GM12865 (cell line): ENCODE measurements at regions not wholly inside any gene's neighbourhood (a gene's known extent, or its start where the extent isn't known, plus 50 kb on each side); places are given as distances from the start of the nearest gene placed in this dataset.
"Not testable (repeated sequence)": the region's sequence is repeated elsewhere in the genome, so short reads cannot be mapped to it uniquely, and the experiment has no call there.

Experiments
- DNase-seq: peaks from one replicate; pipeline ENCODE4 v3.0.0; 2010; ENCODE audit warnings: low read depth
- H3K4me3 ChIP-seq: 2 replicates; pipeline ENCODE4 v1.5.1; 2011; ENCODE audit warnings: mild to moderate bottlenecking, low read depth, low read length, control low read depth
- CTCF ChIP-seq: IDR thresholded peaks from 2 replicates; pipeline ENCODE4 v1.5.1; 2011; ENCODE audit warnings: low read length, control low read depth, low read depth, inconsistent platforms; ENCODE audit not compliant: insufficient read depth; ENCODE audit errors: missing control alignments

DNA sequence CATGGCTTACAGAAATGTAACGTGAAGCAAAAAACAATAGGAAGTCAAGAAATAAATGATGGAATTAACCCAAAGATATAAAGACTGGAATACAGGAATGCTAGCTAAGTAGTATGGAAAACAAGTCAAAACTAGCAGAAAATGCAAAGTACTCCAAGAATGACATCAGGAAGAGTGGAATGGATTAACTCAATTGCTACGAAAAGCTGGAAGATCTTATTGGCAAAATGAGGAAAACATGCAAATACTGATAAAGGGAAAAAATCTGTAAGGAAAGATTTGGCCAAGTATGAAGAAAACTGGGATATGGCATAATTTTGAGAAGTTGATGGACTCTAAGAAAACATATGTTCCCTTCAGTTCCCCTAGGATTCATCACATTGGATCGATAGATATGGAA, 324.5 kb upstream of the ZNF608 start:
- DNase-seq = no peak
- no peak overlapping the region for H3K4me3 ChIP-seq
- TF ChIP-seq CTCF = no peak

DNA sequence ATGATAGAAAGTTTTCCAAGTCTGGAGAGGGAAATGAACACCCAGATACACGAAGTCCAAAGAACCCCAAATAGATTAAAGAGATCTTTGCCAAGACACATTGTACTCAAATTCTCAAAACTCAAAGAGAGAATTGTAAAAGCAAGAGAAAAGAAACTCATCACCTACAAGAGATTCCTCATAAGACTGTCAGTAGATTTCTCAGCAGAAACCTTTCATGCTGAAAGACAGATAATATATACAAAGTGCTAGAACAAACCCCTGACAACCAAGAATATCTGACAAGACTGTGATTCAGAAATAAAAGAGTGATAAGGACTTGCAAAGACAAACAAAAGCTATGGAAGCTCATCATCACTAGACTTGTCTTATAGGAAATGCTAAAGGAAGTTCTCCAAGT, 326.7 kb upstream of the ZNF608 start:
- DNase-seq = no peak
- no peak overlapping the region for H3K4me3 ChIP-seq
- TF ChIP-seq CTCF = no peak

GRCh38 chr5:125075567-125075966, 329.1 kb upstream of the ZNF608 start:
- no peak for TF ChIP-seq CTCF
- no peak for DNase-seq
- no peak overlapping the region for H3K4me3 ChIP-seq

DNA sequence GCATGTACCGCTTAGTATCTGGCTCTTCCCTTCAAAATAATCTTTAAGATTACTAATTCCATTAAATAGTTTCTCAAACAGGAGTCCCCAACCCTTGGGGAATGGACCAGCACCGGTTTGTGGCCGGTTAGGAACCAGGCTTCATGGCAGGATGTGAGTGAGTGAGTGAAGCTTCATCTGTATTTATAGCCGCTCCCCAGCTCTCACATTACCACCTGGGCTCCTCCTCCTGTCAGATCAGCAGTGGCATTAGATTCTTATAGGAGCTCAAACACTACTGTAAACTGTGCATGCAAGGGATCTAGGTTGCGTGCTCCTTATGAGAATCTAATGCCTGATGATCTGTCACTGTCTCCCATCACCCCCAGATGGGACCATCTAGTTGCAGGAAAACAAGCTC, 332.6 kb upstream of the ZNF608 start:
- H3K4me3 ChIP-seq, DNase-seq: not testable (repeated sequence)

- no peak overlapping the region for H3K4me3 ChIP-seq
- no peak for TF ChIP-seq CTCF
- no peak for DNase-seq
Observed at GRCh38 chr5:125081101-125081500, 334.7 kb upstream of the ZNF608 start.

GRCh38 chr5:125083981-125084380, 337.5 kb upstream of the ZNF608 start:
- TF ChIP-seq CTCF = no peak
- DNase-seq = no peak
- H3K4me3 ChIP-seq = no peak overlapping the region

GRCh38 chr5:125085797-125086505, 339.5 kb upstream of the ZNF608 start:
- TF ChIP-seq CTCF = no peak
- no peak for DNase-seq
- H3K4me3 ChIP-seq = no peak overlapping the region
